ENCODE measurements at regions not wholly inside any gene's neighbourhood (a gene's known extent, or its start where the extent isn't known, plus 50 kb on each side); places are given as distances from the start of the nearest gene placed in this dataset.

DNA sequence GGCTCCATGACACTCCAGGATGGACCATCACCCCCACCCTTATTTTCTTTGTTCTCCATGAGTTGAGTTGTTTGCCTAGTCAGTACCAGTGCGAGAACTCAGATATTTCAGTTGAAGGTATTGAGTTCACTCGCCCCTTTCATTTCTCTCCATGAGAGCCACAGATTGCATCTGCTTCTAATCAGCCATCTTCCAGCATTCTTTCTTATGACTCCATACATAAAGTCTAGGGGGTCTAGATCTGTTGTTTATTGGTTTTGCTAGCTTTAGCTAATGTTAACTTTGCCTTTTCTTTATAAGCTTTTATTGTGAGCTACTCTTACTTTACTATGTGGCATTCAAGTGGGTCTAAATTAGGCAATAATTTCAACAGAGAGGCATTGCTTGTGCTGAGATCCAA is 71.6 kb upstream of the PDC start:
- Mint-ChIP-seq H3K27ac (no peak overlapping the region), H3K4me3 (no peak overlapping the region), H3K36me3 (ENCODE audit: low read depth) (no peaks in the 10 kb centered on the region), H3K9me3 (no peaks in the 10 kb centered on the region), H3K27me3 (no peaks in the 10 kb centered on the region), H3K4me1 (ENCODE audit: low read depth) (no peaks in the 10 kb centered on the region)
- no peak for DNase-seq

DNA sequence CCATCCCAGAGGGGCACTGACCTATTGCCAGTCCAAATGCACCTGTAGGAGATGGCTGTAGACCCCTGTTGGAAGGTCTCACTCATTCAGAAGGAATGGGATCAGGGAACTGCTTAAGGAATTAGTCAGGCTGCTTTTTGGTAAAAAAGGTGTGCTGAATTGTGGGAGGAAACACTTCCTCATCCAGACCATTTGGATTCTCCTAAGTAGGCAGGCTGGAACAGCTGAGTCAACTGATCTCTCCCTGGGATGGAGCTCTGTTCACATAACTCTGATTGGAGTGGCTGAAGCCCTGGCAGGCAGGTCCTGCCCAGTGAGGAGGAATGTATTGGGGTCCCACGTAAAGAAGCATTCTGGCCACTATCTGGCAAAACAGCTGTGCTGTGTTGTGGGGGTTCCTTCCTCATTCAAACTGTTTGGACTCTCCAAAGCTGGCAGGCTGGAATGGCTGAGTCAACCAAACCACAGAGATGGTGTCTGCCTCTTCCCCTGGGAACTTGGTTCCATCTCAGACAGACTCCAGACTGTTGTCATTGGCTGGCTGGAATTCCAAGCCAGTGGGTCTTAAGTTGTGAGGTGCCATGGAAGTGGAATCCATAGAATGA is 70.7 kb upstream of the PDC start:
- Mint-ChIP-seq H3K36me3 (ENCODE audit: low read depth) (no peaks in the 10 kb centered on the region), H3K27ac (no peak overlapping the region), H3K4me3 (no peak overlapping the region), H3K27me3 (no peaks in the 10 kb centered on the region), H3K4me1 (ENCODE audit: low read depth) (no peaks in the 10 kb centered on the region), H3K9me3 (no peaks in the 10 kb centered on the region)
- no peak for DNase-seq

DNA sequence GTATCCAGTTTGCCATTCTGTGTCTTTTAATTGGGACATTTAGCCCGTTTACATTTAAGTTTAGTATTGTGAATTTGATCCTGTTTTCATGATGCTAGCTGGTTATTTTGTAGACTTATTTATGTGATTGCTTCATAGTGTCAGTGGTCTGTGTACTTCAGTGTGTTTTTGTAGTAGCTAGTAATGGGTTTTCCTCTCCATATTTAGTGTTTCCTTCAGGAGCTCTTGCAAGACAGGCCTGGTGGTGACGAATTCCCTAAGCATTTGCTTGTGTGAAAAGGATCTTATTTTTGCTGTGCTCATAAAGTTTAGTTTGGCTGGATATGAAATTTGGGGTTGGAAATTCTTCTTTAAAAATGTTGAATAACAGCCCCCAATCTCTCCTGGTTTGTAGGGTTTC is 69.2 kb upstream of the PDC start:
- H3K36me3 Mint-ChIP-seq (ENCODE audit: low read depth), result no peaks in the 10 kb centered on the region
- H3K9me3 Mint-ChIP-seq, result peaks cover 3% of the 10 kb centered on the region
- no peaks in the 10 kb centered on the region for H3K4me1 Mint-ChIP-seq (ENCODE audit: low read depth)
- no peak overlapping the region for H3K27ac Mint-ChIP-seq
- DNase-seq, result no peak
- H3K27me3 Mint-ChIP-seq, result no peaks in the 10 kb centered on the region
- H3K4me3 Mint-ChIP-seq, result no peak overlapping the region

DNA sequence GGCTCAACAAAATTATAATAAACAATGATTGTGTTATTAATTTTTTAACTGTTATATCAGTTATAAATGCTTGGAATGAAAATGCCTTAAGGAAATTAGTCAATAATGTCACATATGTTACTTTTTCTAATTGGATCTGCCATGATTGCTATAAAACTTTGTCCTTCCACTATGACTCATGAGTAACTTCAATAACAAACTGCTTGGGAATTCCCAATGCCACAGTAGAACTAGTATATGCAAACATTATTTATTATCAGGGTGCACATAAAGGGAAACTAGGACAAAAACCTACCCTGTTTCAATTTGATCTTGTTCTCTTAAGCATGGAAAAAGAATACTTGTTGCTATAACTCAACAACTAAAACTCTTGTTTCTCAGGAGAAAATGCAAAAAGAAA is 59.1 kb upstream of the PDC start:
- no peak overlapping the region for H3K4me3 Mint-ChIP-seq
- H3K4me1 Mint-ChIP-seq (ENCODE audit: low read depth), result no peaks in the 10 kb centered on the region
- peaks cover 15% of the 10 kb centered on the region for H3K9me3 Mint-ChIP-seq
- no peaks in the 10 kb centered on the region for H3K36me3 Mint-ChIP-seq (ENCODE audit: low read depth)
- DNase-seq, result no peak
- no peaks in the 10 kb centered on the region for H3K27me3 Mint-ChIP-seq
- no peak overlapping the region for H3K27ac Mint-ChIP-seq

DNA sequence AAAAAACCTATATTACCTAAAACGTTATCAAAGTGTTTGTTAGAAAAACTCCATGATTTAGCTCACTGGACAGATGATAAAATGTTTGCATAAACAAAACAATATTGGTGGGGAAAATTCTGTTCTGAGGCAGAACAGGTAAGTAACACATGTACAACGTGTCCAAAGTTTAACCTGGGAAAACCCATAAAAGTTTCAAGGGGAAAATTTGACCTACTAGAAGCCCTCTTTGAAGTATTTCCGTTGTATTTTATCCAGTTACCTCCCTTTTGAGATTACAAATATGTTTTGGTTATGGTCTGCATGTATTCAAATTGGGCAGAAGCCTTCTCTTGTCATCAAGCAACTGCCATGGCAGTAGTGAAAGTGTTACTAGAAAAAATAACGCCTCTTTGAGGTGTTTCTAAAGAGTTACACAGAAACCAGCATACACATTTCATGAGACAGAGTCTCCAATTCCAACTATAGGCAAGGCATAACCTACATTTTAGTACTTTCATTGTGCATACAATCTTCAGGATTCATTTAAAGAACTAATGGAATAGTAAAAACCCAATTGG is 58.0 kb upstream of the PDC start:
- Mint-ChIP-seq H3K4me3 (no peak overlapping the region), H3K36me3 (ENCODE audit: low read depth) (no peaks in the 10 kb centered on the region), H3K27ac (no peak overlapping the region), H3K27me3 (no peaks in the 10 kb centered on the region), H3K9me3 (peaks cover 10% of the 10 kb centered on the region), H3K4me1 (ENCODE audit: low read depth) (no peaks in the 10 kb centered on the region)
- no peak for DNase-seq

DNA sequence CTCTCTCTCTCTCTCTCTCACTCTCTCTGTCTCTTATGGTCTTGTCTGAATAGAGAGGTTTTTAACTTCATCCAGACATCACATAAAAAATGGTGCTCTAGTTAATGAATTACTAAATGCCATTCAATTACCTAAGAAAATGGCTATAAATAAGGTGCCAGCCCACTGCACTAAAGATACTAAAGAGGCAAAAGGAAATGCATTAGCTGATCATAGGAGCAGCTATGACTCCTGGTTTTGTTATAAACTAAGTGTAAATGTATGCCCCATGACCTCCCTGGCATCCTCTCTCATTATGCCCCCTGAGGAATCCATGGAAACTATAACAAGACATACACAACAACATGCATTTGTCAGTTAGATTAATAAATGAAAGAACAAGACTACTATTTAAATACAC is 57.5 kb upstream of the PDC start:
- H3K4me1 Mint-ChIP-seq (ENCODE audit: low read depth), result no peaks in the 10 kb centered on the region
- no peak overlapping the region for H3K4me3 Mint-ChIP-seq
- no peak overlapping the region for H3K27ac Mint-ChIP-seq
- H3K9me3 Mint-ChIP-seq, result peaks cover 8% of the 10 kb centered on the region
- no peaks in the 10 kb centered on the region for H3K27me3 Mint-ChIP-seq
- DNase-seq, result no peak
- H3K36me3 Mint-ChIP-seq (ENCODE audit: low read depth), result no peaks in the 10 kb centered on the region

DNA sequence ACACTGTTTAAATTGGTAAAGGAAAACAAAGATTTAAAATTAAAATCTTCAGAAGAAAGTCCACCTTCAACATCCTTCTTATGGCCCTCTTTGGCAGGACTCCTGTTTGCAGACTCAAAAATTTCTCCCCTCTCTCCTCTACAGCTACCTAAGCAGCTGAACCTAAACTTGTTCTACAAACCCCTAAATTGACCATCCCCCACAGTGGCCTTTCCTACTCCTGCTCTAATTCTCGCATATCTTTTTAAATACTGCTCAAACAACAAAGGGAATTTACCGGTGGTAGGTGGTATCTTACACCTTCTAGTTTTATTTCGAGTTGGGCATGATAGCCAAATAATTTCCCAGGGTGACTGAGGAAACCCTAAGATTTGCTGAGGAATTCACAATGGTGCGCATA is 53.5 kb upstream of the PDC start:
- Mint-ChIP-seq H3K4me1 (ENCODE audit: low read depth) (peaks cover 1% of the 10 kb centered on the region), H3K9me3 (peaks cover 4% of the 10 kb centered on the region), H3K27me3 (peaks cover 2% of the 10 kb centered on the region), H3K27ac (no peak overlapping the region), H3K4me3 (no peak overlapping the region), H3K36me3 (ENCODE audit: low read depth) (peaks cover 2% of the 10 kb centered on the region)
- no peak for DNase-seq

DNA sequence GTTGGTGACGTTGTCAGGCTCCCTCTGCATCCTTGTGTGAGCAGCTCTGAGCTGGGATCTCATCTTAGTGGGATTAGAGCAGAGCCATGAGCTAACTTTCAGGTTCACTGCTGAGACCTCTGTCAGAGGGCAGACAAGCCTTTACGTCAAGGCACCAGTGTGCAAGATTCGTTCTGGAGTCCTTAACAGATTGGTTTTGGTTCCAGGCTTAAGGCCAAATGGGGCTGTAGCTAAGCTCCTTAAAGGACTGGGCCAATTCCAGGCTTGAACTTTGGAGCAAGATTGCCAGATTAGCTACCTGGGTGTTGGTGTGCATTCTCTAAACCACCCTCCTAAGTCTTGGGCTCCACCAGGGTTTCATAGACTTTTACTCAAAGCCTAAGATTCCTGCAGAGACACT is 52.6 kb upstream of the PDC start:
- Mint-ChIP-seq H3K27ac (no peak overlapping the region), H3K4me1 (ENCODE audit: low read depth) (peaks cover 1% of the 10 kb centered on the region), H3K9me3 (peaks cover 6% of the 10 kb centered on the region), H3K36me3 (ENCODE audit: low read depth) (peaks cover 2% of the 10 kb centered on the region), H3K27me3 (peaks cover 2% of the 10 kb centered on the region), H3K4me3 (no peak overlapping the region)
- no peak for DNase-seq

DNA sequence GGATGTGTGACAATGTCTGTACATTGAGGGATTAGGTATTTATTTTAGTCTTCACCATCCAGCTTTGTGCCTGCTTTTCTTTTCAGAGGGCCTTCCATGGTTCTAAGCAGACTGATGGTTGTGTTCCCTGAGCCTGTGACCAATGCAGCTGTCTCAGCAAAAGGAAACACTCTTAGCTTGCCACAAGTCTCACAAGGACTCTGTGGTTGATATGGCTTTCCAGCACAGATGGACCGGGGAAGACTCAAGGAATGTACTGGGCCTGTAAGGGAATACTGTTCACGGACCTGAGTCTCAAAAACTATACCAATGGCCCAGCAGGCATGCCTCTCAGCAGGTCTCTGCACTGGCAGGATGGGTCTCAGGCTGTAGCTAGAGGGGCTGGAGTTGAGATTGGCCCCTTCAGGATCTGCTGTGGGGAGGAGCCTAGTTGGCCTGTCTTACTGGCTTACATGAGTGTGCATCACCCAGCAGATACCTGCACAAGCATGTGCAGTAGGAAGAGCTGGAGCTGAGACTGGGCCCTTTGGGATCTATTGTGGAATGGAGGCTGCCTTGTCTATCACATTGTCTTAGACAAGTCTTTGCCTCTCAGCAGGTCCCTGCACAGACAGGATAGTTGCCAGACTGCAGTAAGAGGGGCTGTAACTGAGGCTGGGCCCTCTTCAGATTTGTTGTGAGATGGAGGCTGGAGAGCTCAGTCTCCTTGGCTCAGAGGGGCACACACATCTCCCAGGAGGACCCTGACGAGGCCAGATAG is 52.0 kb upstream of the PDC start:
- DNase-seq, result no peak
- H3K27me3 Mint-ChIP-seq, result peaks cover 2% of the 10 kb centered on the region
- H3K27ac Mint-ChIP-seq, result no peak overlapping the region
- H3K4me3 Mint-ChIP-seq, result no peak overlapping the region
- peaks cover 1% of the 10 kb centered on the region for H3K4me1 Mint-ChIP-seq (ENCODE audit: low read depth)
- peaks cover 2% of the 10 kb centered on the region for H3K36me3 Mint-ChIP-seq (ENCODE audit: low read depth)
- H3K9me3 Mint-ChIP-seq, result peaks cover 9% of the 10 kb centered on the region

DNA sequence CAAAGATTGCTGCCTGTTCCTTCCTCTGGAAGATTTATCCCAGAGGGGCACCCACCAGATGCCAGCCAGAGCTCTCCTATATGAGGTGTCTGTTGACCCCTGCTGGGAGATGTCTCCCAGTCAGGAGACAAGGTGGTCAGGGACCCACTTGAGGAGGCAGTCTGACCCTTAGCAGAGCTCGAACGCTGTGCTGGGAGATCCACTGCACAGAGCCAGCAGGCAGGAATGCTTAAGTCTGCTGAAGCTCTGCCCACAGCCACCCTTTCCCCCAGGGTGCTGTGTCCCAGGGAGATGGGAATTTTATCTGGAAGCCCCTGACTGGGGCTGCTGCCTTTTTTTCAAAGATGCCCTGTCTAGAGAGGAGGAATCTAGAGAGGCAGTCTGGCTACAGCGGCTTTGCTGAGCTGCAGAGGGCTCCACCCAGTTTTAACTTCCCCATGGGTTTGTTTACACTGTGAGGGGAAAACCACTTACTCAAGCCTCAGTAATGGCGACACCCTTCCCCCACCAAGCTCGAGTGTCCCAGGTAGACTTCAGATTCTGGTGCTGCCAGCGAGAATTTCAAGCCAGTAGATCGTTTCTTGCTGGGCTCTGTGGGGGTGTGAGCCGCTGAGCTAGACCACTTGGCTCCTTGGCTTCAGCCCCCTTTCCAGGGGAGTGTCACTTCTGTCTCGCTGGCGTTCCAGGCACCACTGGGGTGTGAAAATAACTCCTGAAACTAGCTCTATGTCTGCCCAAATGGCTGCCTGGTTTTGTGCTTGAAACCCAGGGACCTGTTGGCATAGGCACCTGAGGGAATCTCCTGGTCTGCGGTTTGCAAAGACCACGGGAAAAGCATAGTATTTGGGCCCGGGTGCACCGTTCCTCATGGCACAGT is 51.1 kb upstream of the PDC start:
- H3K36me3 Mint-ChIP-seq (ENCODE audit: low read depth), result peaks cover 3% of the 10 kb centered on the region
- H3K4me3 Mint-ChIP-seq, result no peak overlapping the region
- DNase-seq, result no peak
- peaks cover 2% of the 10 kb centered on the region for H3K27me3 Mint-ChIP-seq
- H3K9me3 Mint-ChIP-seq, result peaks cover 9% of the 10 kb centered on the region
- H3K27ac Mint-ChIP-seq, result no peak overlapping the region
- H3K4me1 Mint-ChIP-seq (ENCODE audit: low read depth), result peaks cover 1% of the 10 kb centered on the region
